SK-N-SH treated with all-trans-retinoic acid at 6 μM for 48 hours (cell line): ENCODE measurements at regions not wholly inside any gene's neighbourhood (a gene's known extent, or its start where the extent isn't known, plus 50 kb on each side); places are given as distances from the start of the nearest gene placed in this dataset.

Source experiments
- ATAC-seq: fragments of 200-7000 bp; cut with Tn5 transposase; 3 replicates; pipeline ENCODE4 v1.9.1; 2020; ENCODE audit warnings: mild to moderate bottlenecking, moderate library complexity
- ARNTL ChIP-seq: fragments of 450-650 bp; formaldehyde crosslinking; IDR thresholded peaks from 2 replicates; pipeline ENCODE4 v1.5.0; 2020; ENCODE audit warnings: low read depth, mild to moderate bottlenecking, moderate library complexity, borderline replicate concordance
- BACH2 ChIP-seq: fragments of 250-450 bp; sonication (Bioruptor Pico); IDR thresholded peaks from 2 replicates; pipeline ENCODE4 v1.9.0; 2021; ENCODE audit warnings: mild to moderate bottlenecking, borderline replicate concordance
- CSRNP3 ChIP-seq: fragments of 250-450 bp; sonication (Bioruptor Pico); IDR thresholded peaks from 2 replicates; pipeline ENCODE4 v1.5.1; 2021; ENCODE audit warnings: mild to moderate bottlenecking, moderate library complexity
- ESRRG ChIP-seq: fragments of 250-450 bp; sonication (Bioruptor Pico); IDR thresholded peaks from 2 replicates; pipeline ENCODE4 v1.6.1; 2021; ENCODE audit warnings: mild to moderate bottlenecking
- ISL1 ChIP-seq: fragments of 250-450 bp; sonication (Bioruptor Pico); IDR thresholded peaks from 2 replicates; pipeline ENCODE4 v2.1.2; 2022; ENCODE audit warnings: mild to moderate bottlenecking, moderate library complexity
- PPARA ChIP-seq: fragments of 250-450 bp; sonication (Bioruptor Pico); IDR thresholded peaks from 2 replicates; pipeline ENCODE4 v1.5.0; 2020; ENCODE audit warnings: mild to moderate bottlenecking, borderline replicate concordance
- RARB ChIP-seq: fragments of 250-450 bp; sonication (Bioruptor Pico); IDR thresholded peaks from 2 replicates; pipeline ENCODE4 v1.8.0; 2021; ENCODE audit warnings: mild to moderate bottlenecking, moderate library complexity
- SNAI2 ChIP-seq: fragments of 250-450 bp; sonication (Bioruptor Pico); IDR thresholded peaks from 2 replicates; pipeline ENCODE4 v1.5.0; 2020; ENCODE audit warnings: mild to moderate bottlenecking, moderate library complexity
- TCF4 ChIP-seq: fragments of 250-450 bp; sonication (Bioruptor Pico); IDR thresholded peaks from 2 replicates; pipeline ENCODE4 v1.8.0; 2021; ENCODE audit warnings: mild to moderate bottlenecking, moderate library complexity, borderline replicate concordance
- TOX ChIP-seq: fragments of 250-450 bp; sonication (Bioruptor Pico); IDR thresholded peaks from 2 replicates; pipeline ENCODE4 v1.8.0; 2021; ENCODE audit warnings: mild to moderate bottlenecking, moderate library complexity, borderline replicate concordance
- TSHZ2 ChIP-seq: fragments of 250-450 bp; sonication (Bioruptor Pico); IDR thresholded peaks from 2 replicates; pipeline ENCODE4 v1.5.0; 2020; ENCODE audit warnings: mild to moderate bottlenecking, moderate library complexity
- ZC3H10 ChIP-seq: fragments of 250-450 bp; sonication (Bioruptor Pico); IDR thresholded peaks from 2 replicates; pipeline ENCODE4 v1.5.1; 2021; ENCODE audit warnings: mild to moderate bottlenecking, moderate library complexity
- ZFP30 ChIP-seq: fragments of 450-650 bp; formaldehyde crosslinking; IDR thresholded peaks from 2 replicates; pipeline ENCODE4 v1.5.0; 2022; ENCODE audit warnings: mild to moderate bottlenecking, moderate library complexity
- ZNF565 ChIP-seq: fragments of 450-650 bp; formaldehyde crosslinking; conservative IDR thresholded peaks from 2 replicates; pipeline ENCODE4 v1.5.0; 2020; ENCODE audit warnings: low read depth, mild to moderate bottlenecking, moderate library complexity
- ZNF70 ChIP-seq: fragments of 450-650 bp; formaldehyde crosslinking; IDR thresholded peaks from 2 replicates; pipeline ENCODE4 v1.5.0; 2020; ENCODE audit warnings: mild to moderate bottlenecking, moderate library complexity
- ZNF8 ChIP-seq: fragments of 450-650 bp; formaldehyde crosslinking; IDR thresholded peaks from 2 replicates; pipeline ENCODE4 v1.5.0; 2020; ENCODE audit warnings: mild to moderate bottlenecking, moderate library complexity
- TF ChIP-seq, protein P1 (sequence below): fragments of 250-450 bp; sonication (Bioruptor Pico); IDR thresholded peaks from 2 replicates; pipeline ENCODE4 v1.8.0; 2020; ENCODE audit warnings: mild to moderate bottlenecking, moderate library complexity, borderline replicate concordance
- TF ChIP-seq, protein P2 (sequence below): fragments of 250-450 bp; sonication (Bioruptor Pico); IDR thresholded peaks from 2 replicates; pipeline ENCODE4 v1.8.0; 2021; ENCODE audit warnings: low read depth, mild to moderate bottlenecking, moderate library complexity, borderline replicate concordance
- TF ChIP-seq, protein P3 (sequence below): fragments of 250-450 bp; sonication (Bioruptor Pico); IDR thresholded peaks from 2 replicates; pipeline ENCODE4 v1.5.1; 2020; ENCODE audit warnings: low read depth, mild to moderate bottlenecking, moderate library complexity

DNA sequence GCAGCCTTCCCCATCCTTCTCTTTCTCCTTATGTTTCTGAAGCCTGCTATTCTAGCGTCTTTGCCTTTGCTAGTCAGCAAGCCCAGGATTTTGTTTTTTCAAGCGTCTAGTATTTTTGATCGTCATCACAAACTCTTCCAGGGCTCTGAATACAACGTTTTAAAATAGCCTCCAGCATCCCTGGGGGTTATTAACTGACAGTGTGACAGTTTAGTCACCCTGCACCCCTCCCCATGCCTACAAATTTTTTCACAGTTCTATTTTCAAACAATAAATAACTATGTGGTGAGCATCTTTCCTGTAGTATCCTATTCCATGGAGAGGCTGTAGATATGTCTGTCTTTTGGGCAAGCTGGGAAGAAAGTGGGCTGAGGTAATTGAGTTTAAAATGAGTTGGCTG is 280.9 kb downstream of the MAP2K4 start:
- ATAC-seq, result no peak
- TF ChIP-seq ZFP30 (CRISPR knock-in tag) (no peak), TCF4 (CRISPR knock-in tag) (no peak), RARB (CRISPR knock-in tag) (no peak)

DNA sequence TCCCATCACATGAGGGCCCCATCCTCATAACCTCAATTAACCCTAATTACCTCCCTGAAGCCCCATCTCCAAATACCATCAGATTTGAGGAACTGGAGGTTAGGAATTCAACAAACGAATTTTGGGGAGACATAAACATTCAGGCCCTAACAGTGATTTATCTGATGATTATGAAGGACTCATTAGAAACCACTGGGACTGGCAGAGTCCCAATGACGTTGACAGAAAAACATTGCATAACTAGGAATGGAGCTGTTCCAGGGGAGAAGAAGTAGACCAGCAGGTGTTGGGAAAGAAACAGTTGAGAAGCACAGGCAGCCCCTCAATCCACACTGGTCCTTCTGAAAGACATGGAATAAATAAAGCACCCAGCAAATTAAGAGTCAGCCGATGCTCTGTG is 282.0 kb downstream of the MAP2K4 start:
- TF ChIP-seq, protein P1, sequence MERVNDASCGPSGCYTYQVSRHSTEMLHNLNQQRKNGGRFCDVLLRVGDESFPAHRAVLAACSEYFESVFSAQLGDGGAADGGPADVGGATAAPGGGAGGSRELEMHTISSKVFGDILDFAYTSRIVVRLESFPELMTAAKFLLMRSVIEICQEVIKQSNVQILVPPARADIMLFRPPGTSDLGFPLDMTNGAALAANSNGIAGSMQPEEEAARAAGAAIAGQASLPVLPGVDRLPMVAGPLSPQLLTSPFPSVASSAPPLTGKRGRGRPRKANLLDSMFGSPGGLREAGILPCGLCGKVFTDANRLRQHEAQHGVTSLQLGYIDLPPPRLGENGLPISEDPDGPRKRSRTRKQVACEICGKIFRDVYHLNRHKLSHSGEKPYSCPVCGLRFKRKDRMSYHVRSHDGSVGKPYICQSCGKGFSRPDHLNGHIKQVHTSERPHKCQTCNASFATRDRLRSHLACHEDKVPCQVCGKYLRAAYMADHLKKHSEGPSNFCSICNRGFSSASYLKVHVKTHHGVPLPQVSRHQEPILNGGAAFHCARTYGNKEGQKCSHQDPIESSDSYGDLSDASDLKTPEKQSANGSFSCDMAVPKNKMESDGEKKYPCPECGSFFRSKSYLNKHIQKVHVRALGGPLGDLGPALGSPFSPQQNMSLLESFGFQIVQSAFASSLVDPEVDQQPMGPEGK, result no peak
- no peak for TF ChIP-seq ZC3H10 (CRISPR knock-in tag)
- TF ChIP-seq, protein P2, sequence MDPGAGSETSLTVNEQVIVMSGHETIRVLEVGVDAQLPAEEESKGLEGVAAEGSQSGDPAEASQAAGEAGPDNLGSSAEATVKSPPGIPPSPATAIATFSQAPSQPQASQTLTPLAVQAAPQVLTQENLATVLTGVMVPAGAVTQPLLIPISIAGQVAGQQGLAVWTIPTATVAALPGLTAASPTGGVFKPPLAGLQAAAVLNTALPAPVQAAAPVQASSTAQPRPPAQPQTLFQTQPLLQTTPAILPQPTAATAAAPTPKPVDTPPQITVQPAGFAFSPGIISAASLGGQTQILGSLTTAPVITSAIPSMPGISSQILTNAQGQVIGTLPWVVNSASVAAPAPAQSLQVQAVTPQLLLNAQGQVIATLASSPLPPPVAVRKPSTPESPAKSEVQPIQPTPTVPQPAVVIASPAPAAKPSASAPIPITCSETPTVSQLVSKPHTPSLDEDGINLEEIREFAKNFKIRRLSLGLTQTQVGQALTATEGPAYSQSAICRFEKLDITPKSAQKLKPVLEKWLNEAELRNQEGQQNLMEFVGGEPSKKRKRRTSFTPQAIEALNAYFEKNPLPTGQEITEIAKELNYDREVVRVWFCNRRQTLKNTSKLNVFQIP (CRISPR knock-in tag), result no peak
- TF ChIP-seq, protein P3, sequence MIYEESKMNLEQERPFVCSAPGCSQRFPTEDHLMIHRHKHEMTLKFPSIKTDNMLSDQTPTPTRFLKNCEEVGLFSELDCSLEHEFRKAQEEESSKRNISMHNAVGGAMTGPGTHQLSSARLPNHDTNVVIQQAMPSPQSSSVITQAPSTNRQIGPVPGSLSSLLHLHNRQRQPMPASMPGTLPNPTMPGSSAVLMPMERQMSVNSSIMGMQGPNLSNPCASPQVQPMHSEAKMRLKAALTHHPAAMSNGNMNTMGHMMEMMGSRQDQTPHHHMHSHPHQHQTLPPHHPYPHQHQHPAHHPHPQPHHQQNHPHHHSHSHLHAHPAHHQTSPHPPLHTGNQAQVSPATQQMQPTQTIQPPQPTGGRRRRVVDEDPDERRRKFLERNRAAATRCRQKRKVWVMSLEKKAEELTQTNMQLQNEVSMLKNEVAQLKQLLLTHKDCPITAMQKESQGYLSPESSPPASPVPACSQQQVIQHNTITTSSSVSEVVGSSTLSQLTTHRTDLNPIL (CRISPR knock-in tag), result no peak
- no peak for TF ChIP-seq TCF4 (CRISPR knock-in tag)
- TF ChIP-seq BACH2 (CRISPR knock-in tag), result no peak
- TF ChIP-seq ISL1 (CRISPR knock-in tag), result no peak
- TF ChIP-seq ZNF8 (CRISPR knock-in tag), result no peak
- no peak for TF ChIP-seq PPARA
- no peak for TF ChIP-seq RARB (CRISPR knock-in tag)
- no peak for TF ChIP-seq TSHZ2 (CRISPR knock-in tag)
- TF ChIP-seq ZNF70 (CRISPR knock-in tag), result no peak
- no peak for ATAC-seq

DNA sequence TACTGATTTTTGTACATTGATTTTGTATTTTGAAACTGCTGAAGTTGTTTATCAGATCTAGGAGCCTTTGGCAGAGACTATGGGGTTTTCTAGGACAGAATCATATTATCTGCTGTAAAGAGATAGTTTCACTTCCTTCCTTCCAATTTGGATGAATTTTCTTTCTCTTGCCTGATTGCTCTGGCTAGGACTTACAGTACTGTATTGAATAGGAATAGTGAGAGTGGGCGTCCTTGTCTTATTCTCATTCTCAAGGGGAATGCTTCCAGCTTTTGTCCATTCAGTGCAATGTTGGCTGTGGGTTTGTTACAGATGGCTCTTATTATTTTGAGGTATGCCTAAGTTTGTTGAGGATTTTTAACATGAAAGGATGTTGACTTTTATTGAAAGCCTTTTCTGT is 290.1 kb downstream of the MAP2K4 start:
- no peak for TF ChIP-seq CSRNP3 (CRISPR knock-in tag)
- no peak for TF ChIP-seq PPARA
- ATAC-seq, result no peak

DNA sequence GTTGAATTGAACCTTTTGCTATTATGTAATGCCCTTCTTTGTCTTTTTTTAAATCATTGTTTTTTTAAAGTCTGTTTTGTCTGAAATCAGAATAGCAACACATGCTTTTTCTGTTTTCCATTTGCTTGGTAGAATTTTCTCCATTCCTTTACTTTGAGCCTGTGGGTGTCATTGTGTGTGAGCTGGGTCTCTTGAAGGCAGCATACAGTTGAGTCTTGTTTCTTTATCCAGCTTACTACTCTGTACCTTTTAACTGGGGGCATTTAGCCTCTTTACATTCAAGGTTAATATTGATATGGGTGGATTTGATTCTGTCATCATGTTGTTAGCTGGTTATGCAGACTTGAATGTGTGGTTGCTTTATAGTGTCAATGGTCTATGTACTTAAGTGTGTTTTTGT is 292.0 kb downstream of the MAP2K4 start:
- TF ChIP-seq ZNF565 (CRISPR knock-in tag), result no peak
- TF ChIP-seq ZFP30 (CRISPR knock-in tag), result no peak
- TF ChIP-seq TCF4 (CRISPR knock-in tag), result no peak
- TF ChIP-seq TOX, result no peak
- no peak for TF ChIP-seq BACH2 (CRISPR knock-in tag)
- no peak for TF ChIP-seq SNAI2 (CRISPR knock-in tag)
- TF ChIP-seq PPARA, result no peak
- TF ChIP-seq ESRRG (CRISPR knock-in tag), result no peak
- TF ChIP-seq TSHZ2 (CRISPR knock-in tag), result no peak
- TF ChIP-seq ZNF70 (CRISPR knock-in tag), result no peak
- TF ChIP-seq CSRNP3 (CRISPR knock-in tag), result no peak
- no peak for TF ChIP-seq ARNTL (CRISPR knock-in tag)
- no peak for ATAC-seq
